Type B pancreatic cell (in vitro differentiated cells): ENCODE measurements at regions not wholly inside any gene's neighbourhood (a gene's known extent, or its start where the extent isn't known, plus 50 kb on each side); places are given as distances from the start of the nearest gene placed in this dataset.

Source experiments
- DNase-seq: peaks from one replicate; pipeline ENCODE4 v3.0.0; 2021; ENCODE audit warnings: mixed read lengths; ENCODE audit not compliant: unreplicated experiment; ENCODE audit errors: extremely low spot score
- H3K27ac Mint-ChIP-seq: 2 replicates; pipeline ENCODE4 v1.8.0; 2021; ENCODE audit warnings: mild to moderate bottlenecking, mixed read lengths
- H3K27me3 Mint-ChIP-seq: 2 replicates; pipeline ENCODE4 v1.8.0; 2021; ENCODE audit warnings: mixed read lengths
- H3K36me3 Mint-ChIP-seq: 2 replicates; pipeline ENCODE4 v1.8.0; 2021; ENCODE audit warnings: mixed read lengths
- H3K4me1 Mint-ChIP-seq: one replicate; pipeline ENCODE4 v1.8.0; 2021; ENCODE audit warnings: mixed read lengths; ENCODE audit not compliant: unreplicated experiment
- H3K4me3 Mint-ChIP-seq: 2 replicates; pipeline ENCODE4 v1.8.0; 2021; ENCODE audit warnings: mild to moderate bottlenecking, mixed read lengths
- H3K9me3 Mint-ChIP-seq: 2 replicates; pipeline ENCODE4 v1.8.0; 2021; ENCODE audit warnings: mixed read lengths
- CTCF ChIP-seq: fragments of 200-600 bp; sonication (generic); conservative IDR thresholded peaks from 2 replicates; pipeline ENCODE4 v1.5.0; 2021; ENCODE audit warnings: antibody characterized with exemption, mild to moderate bottlenecking

GRCh38 chr9:84478996-84479395 is 138.4 kb upstream of the SLC28A3 start:
- Mint-ChIP-seq H3K36me3 (no peaks in the 10 kb centered on the region), H3K27ac (no peak overlapping the region), H3K9me3 (peaks cover 7% of the 10 kb centered on the region), H3K4me1 (peaks cover 26% of the 10 kb centered on the region), H3K27me3 (peaks cover 3% of the 10 kb centered on the region), H3K4me3 (no peak overlapping the region)
- TF ChIP-seq CTCF = no peak
- no peak for DNase-seq

GRCh38 chr9:84480071-84480470 is 139.5 kb upstream of the SLC28A3 start:
- peaks cover 7% of the 10 kb centered on the region for H3K9me3 Mint-ChIP-seq
- peaks cover 29% of the 10 kb centered on the region for H3K4me1 Mint-ChIP-seq
- no peaks in the 10 kb centered on the region for H3K36me3 Mint-ChIP-seq
- no peak overlapping the region for H3K4me3 Mint-ChIP-seq
- DNase-seq = no peak
- TF ChIP-seq CTCF = no peak
- no peak overlapping the region for H3K27ac Mint-ChIP-seq
- H3K27me3 Mint-ChIP-seq = peaks cover 3% of the 10 kb centered on the region

GRCh38 chr9:84481231-84481630 is 140.7 kb upstream of the SLC28A3 start:
- Mint-ChIP-seq H3K4me3 (no peak overlapping the region), H3K27me3 (peaks cover 3% of the 10 kb centered on the region), H3K4me1 (peaks cover 29% of the 10 kb centered on the region), H3K27ac (no peak overlapping the region), H3K9me3 (peaks cover 11% of the 10 kb centered on the region), H3K36me3 (no peaks in the 10 kb centered on the region)
- TF ChIP-seq CTCF = no peak
- no peak for DNase-seq

GRCh38 chr9:84481636-84482218 is 141.2 kb upstream of the SLC28A3 start:
- H3K4me1 Mint-ChIP-seq = peaks cover 29% of the 10 kb centered on the region
- H3K36me3 Mint-ChIP-seq = no peaks in the 10 kb centered on the region
- peaks cover 7% of the 10 kb centered on the region for H3K9me3 Mint-ChIP-seq
- H3K27me3 Mint-ChIP-seq = peaks cover 3% of the 10 kb centered on the region
- TF ChIP-seq CTCF = no peak
- no peak overlapping the region for H3K27ac Mint-ChIP-seq
- no peak overlapping the region for H3K4me3 Mint-ChIP-seq
- DNase-seq = no peak

- no peak for TF ChIP-seq CTCF
Observed at GRCh38 chr9:84482607-84483006, 142.0 kb upstream of the SLC28A3 start.

GRCh38 chr9:84484172-84484571 is 143.6 kb upstream of the SLC28A3 start:
- no peaks in the 10 kb centered on the region for H3K36me3 Mint-ChIP-seq
- H3K27me3 Mint-ChIP-seq = peaks cover 3% of the 10 kb centered on the region
- DNase-seq = no peak
- H3K4me3 Mint-ChIP-seq = no peak overlapping the region
- H3K9me3 Mint-ChIP-seq = peaks cover 7% of the 10 kb centered on the region
- H3K4me1 Mint-ChIP-seq = peaks cover 29% of the 10 kb centered on the region
- no peak for TF ChIP-seq CTCF
- H3K27ac Mint-ChIP-seq = no peak overlapping the region

More at GRCh38 chr9:84482607-84483006, 142.0 kb upstream of the SLC28A3 start:
- H3K9me3 Mint-ChIP-seq = peaks cover 3% of the 10 kb centered on the region
- DNase-seq = no peak
- peaks cover 3% of the 10 kb centered on the region for H3K27me3 Mint-ChIP-seq
- H3K4me1 Mint-ChIP-seq = peaks cover 29% of the 10 kb centered on the region
- no peaks in the 10 kb centered on the region for H3K36me3 Mint-ChIP-seq
- peak overlapping the region; percentile 30 for H3K27ac Mint-ChIP-seq
- H3K4me3 Mint-ChIP-seq = no peak overlapping the region
